ENCODE measurements at regions not wholly inside any gene's neighbourhood (a gene's known extent, or its start where the extent isn't known, plus 50 kb on each side); places are given as distances from the start of the nearest gene placed in this dataset.
"Not testable (repeated sequence)": the region's sequence is repeated elsewhere in the genome, so short reads cannot be mapped to it uniquely, and the experiment has no call there.

GRCh38 chr4:151582098-151582497, 173.1 kb downstream of the FHIP1A start:
- no peak overlapping the region for H2AFZ ChIP-seq (ENCODE audit: low read depth, low read length)
- DNase-seq, result no peak
- H3K9ac ChIP-seq (ENCODE audit: low read depth, low read length), result no peak overlapping the region
- no peak overlapping the region for H3K27ac ChIP-seq (ENCODE audit: low read length)
- no peaks in the 10 kb centered on the region for H3K4me1 ChIP-seq (ENCODE audit: insufficient read depth, low read length)
- no peaks in the 10 kb centered on the region for H4K20me1 ChIP-seq (ENCODE audit: insufficient read depth, low read length)
- H3K9me3 ChIP-seq (ENCODE audit: insufficient read depth, low read length, severe bottlenecking), result no peaks in the 10 kb centered on the region
- H3K4me3 ChIP-seq (ENCODE audit: low read depth in 1 of 2, low read length in 2 of 2), result no peak overlapping the region
- H3K79me2 ChIP-seq (ENCODE audit: insufficient read depth, low read length), result no peaks in the 10 kb centered on the region
- no peaks in the 10 kb centered on the region for H3K27me3 ChIP-seq (ENCODE audit: insufficient read depth, low read length, poor library complexity)
- H3K4me2 ChIP-seq (ENCODE audit: insufficient read depth, low read length), result no peak overlapping the region
- TF ChIP-seq EZH2 (IDR thresholded peaks at IDR 0.05; ENCODE audit: borderline replicate concordance, low read depth, low read length, severe bottlenecking) (no peak), CTCF (IDR thresholded peaks at IDR 0.05; ENCODE audit: borderline replicate concordance, extremely low read depth, low read length, poor library complexity, severe bottlenecking) (no peak)
- H3K36me3 ChIP-seq (ENCODE audit: insufficient read depth, low read length), result no peaks in the 10 kb centered on the region
- ATAC-seq (ENCODE audit: insufficient read depth, low read depth), result no peak

GRCh38 chr4:151583157-151583914, 174.4 kb downstream of the FHIP1A start:
- no peak for ATAC-seq (ENCODE audit: insufficient read depth, low read depth)
- TF ChIP-seq CTCF (IDR thresholded peaks at IDR 0.05; ENCODE audit: borderline replicate concordance, extremely low read depth, low read length, poor library complexity, severe bottlenecking) (no peak), EZH2 (IDR thresholded peaks at IDR 0.05; ENCODE audit: borderline replicate concordance, low read depth, low read length, severe bottlenecking) (no peak)
- H3K27me3 ChIP-seq (ENCODE audit: insufficient read depth, low read length, poor library complexity), result no peaks in the 10 kb centered on the region

GRCh38 chr4:151584101-151584500, 175.1 kb downstream of the FHIP1A start:
- Histone ChIP-seq H3K4me3 (ENCODE audit: low read depth in 1 of 2, low read length in 2 of 2) (no peak overlapping the region), H4K20me1 (ENCODE audit: insufficient read depth, low read length) (no peaks in the 10 kb centered on the region), H3K36me3 (ENCODE audit: insufficient read depth, low read length) (no peaks in the 10 kb centered on the region), H3K9me3 (ENCODE audit: insufficient read depth, low read length, severe bottlenecking) (no peaks in the 10 kb centered on the region), H2AFZ (ENCODE audit: low read depth, low read length) (no peak overlapping the region), H3K9ac (ENCODE audit: low read depth, low read length) (no peak overlapping the region), H3K4me1 (ENCODE audit: insufficient read depth, low read length) (no peaks in the 10 kb centered on the region), H3K27ac (ENCODE audit: low read length) (no peak overlapping the region), H3K4me2 (ENCODE audit: insufficient read depth, low read length) (no peak overlapping the region), H3K79me2 (ENCODE audit: insufficient read depth, low read length) (no peaks in the 10 kb centered on the region), H3K27me3 (ENCODE audit: insufficient read depth, low read length, poor library complexity) (no peaks in the 10 kb centered on the region)
- ATAC-seq (ENCODE audit: insufficient read depth, low read depth) (no peak), DNase-seq (no peak)
- TF ChIP-seq EZH2 (IDR thresholded peaks at IDR 0.05; ENCODE audit: borderline replicate concordance, low read depth, low read length, severe bottlenecking) (no peak), CTCF (IDR thresholded peaks at IDR 0.05; ENCODE audit: borderline replicate concordance, extremely low read depth, low read length, poor library complexity, severe bottlenecking) (no peak)

More at GRCh38 chr4:151583157-151583914, 174.4 kb downstream of the FHIP1A start:
- Histone ChIP-seq H4K20me1 (ENCODE audit: insufficient read depth, low read length) (no peaks in the 10 kb centered on the region), H3K27ac (ENCODE audit: low read length) (no peak overlapping the region), H3K4me3 (ENCODE audit: low read depth in 1 of 2, low read length in 2 of 2) (no peak overlapping the region), H2AFZ (ENCODE audit: low read depth, low read length) (no peak overlapping the region), H3K4me1 (ENCODE audit: insufficient read depth, low read length) (no peaks in the 10 kb centered on the region), H3K36me3 (ENCODE audit: insufficient read depth, low read length) (no peaks in the 10 kb centered on the region), H3K79me2 (ENCODE audit: insufficient read depth, low read length) (no peaks in the 10 kb centered on the region), H3K4me2 (ENCODE audit: insufficient read depth, low read length) (no peak overlapping the region), H3K9ac (ENCODE audit: low read depth, low read length) (no peak overlapping the region), H3K9me3 (ENCODE audit: insufficient read depth, low read length, severe bottlenecking) (no peaks in the 10 kb centered on the region)
- no peak for DNase-seq

- not testable (repeated sequence) for H3K36me3 ChIP-seq (ENCODE audit: insufficient read depth, low read length); H3K9me3 ChIP-seq (ENCODE audit: insufficient read depth, low read length, severe bottlenecking); H3K27ac ChIP-seq (ENCODE audit: low read length); H4K20me1 ChIP-seq (ENCODE audit: insufficient read depth, low read length); ATAC-seq (ENCODE audit: insufficient read depth, low read depth); H3K4me2 ChIP-seq (ENCODE audit: insufficient read depth, low read length); DNase-seq; H2AFZ ChIP-seq (ENCODE audit: low read depth, low read length); H3K4me1 ChIP-seq (ENCODE audit: insufficient read depth, low read length); H3K4me3 ChIP-seq (ENCODE audit: low read depth in 1 of 2, low read length in 2 of 2); H3K27me3 ChIP-seq (ENCODE audit: insufficient read depth, low read length, poor library complexity); H3K79me2 ChIP-seq (ENCODE audit: insufficient read depth, low read length); H3K9ac ChIP-seq (ENCODE audit: low read depth, low read length)
These were observed 165.2 kb downstream of the GATB start for GRCh38 chr4:151595629-151596028.

- not testable (repeated sequence) for H3K79me2 ChIP-seq (ENCODE audit: insufficient read depth, low read length); H3K9ac ChIP-seq (ENCODE audit: low read depth, low read length); H3K27ac ChIP-seq (ENCODE audit: low read length); H3K27me3 ChIP-seq (ENCODE audit: insufficient read depth, low read length, poor library complexity); ATAC-seq (ENCODE audit: insufficient read depth, low read depth); DNase-seq; H3K9me3 ChIP-seq (ENCODE audit: insufficient read depth, low read length, severe bottlenecking); H2AFZ ChIP-seq (ENCODE audit: low read depth, low read length); H3K36me3 ChIP-seq (ENCODE audit: insufficient read depth, low read length); H3K4me2 ChIP-seq (ENCODE audit: insufficient read depth, low read length); H3K4me3 ChIP-seq (ENCODE audit: low read depth in 1 of 2, low read length in 2 of 2); H4K20me1 ChIP-seq (ENCODE audit: insufficient read depth, low read length); H3K4me1 ChIP-seq (ENCODE audit: insufficient read depth, low read length)
These were observed 163.1 kb downstream of the GATB start for GRCh38 chr4:151597691-151598090.
